B cell (primary cell): ENCODE measurements at regions not wholly inside any gene's neighbourhood (a gene's known extent, or its start where the extent isn't known, plus 50 kb on each side); places are given as distances from the start of the nearest gene placed in this dataset.

ENCODE experiments used
- EZH2 ChIP-seq: IDR thresholded peaks from 2 replicates; pipeline ENCODE4 v1.6.1; 2012; ENCODE audit warnings: borderline replicate concordance, low read depth, mild to moderate bottlenecking, moderate library complexity, low read length; ENCODE audit not compliant: insufficient read depth, poor library complexity, severe bottlenecking
- TF ChIP-seq, protein P1 (sequence below): fragments of 200-600 bp; IDR thresholded peaks from one replicate; pipeline ENCODE4 v1.8.0; 2022; ENCODE audit warnings: antibody characterized with exemption, mild to moderate bottlenecking

DNA sequence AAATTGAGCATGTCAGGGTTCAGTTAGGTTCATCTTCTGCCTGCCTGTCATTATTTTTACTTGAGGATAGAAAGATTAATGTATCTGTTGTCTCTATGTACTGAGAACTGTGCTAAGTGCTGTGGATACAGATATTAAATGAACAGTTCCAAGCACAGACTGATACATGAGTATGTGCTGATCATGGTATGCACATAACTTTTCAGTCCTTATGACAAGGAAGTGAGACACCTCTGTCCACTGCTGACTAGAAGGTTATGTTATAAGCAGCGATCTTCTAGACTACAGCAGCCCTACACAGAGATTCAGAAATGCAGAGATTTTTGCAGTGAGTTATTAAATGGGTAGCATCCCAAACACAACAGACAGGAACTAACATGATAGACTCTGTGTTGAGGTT lies 335.6 kb upstream of the MTNR1B start:
- no peak for TF ChIP-seq EZH2
- TF ChIP-seq, protein P1, sequence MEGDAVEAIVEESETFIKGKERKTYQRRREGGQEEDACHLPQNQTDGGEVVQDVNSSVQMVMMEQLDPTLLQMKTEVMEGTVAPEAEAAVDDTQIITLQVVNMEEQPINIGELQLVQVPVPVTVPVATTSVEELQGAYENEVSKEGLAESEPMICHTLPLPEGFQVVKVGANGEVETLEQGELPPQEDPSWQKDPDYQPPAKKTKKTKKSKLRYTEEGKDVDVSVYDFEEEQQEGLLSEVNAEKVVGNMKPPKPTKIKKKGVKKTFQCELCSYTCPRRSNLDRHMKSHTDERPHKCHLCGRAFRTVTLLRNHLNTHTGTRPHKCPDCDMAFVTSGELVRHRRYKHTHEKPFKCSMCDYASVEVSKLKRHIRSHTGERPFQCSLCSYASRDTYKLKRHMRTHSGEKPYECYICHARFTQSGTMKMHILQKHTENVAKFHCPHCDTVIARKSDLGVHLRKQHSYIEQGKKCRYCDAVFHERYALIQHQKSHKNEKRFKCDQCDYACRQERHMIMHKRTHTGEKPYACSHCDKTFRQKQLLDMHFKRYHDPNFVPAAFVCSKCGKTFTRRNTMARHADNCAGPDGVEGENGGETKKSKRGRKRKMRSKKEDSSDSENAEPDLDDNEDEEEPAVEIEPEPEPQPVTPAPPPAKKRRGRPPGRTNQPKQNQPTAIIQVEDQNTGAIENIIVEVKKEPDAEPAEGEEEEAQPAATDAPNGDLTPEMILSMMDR, result no peak
